ENCODE measurements at regions not wholly inside any gene's neighbourhood (a gene's known extent, or its start where the extent isn't known, plus 50 kb on each side); places are given as distances from the start of the nearest gene placed in this dataset.

- TF ChIP-seq CTCF (IDR thresholded peaks at IDR 0.05 in 2 of 3, conservative IDR thresholded peaks at IDR 0.05 in 1 of 3; ENCODE audit: borderline replicate concordance in 1 of 3, insufficient read depth in 1 of 3, low read depth in 2 of 3, low read length in 2 of 3) (no peak), REST (IDR thresholded peaks at IDR 0.05; ENCODE audit: low read depth) (no peak), MAX (IDR thresholded peaks at IDR 0.05) (no peak), POLR2A (IDR thresholded peaks at IDR 0.05; ENCODE audit: borderline replicate concordance, extremely low read depth, insufficient read depth, insufficient read length) (no peak), CEBPB (IDR thresholded peaks at IDR 0.05; ENCODE audit: low read depth) (no peak), ZNF274 (IDR thresholded peaks at IDR 0.05; ENCODE audit: low read depth, low read length) (no peak), RAD21 (IDR thresholded peaks at IDR 0.05; ENCODE audit: low read depth) (no peak), EZH2phosphoT487 (IDR thresholded peaks at IDR 0.05; ENCODE audit: borderline replicate concordance) (no peak), YY1 (IDR thresholded peaks at IDR 0.05; ENCODE audit: extremely low read depth, insufficient replicate concordance, low read depth, low read length) (no peak)
Observed at GRCh38 chr9:28177925-28178324, 604.6 kb upstream of the C9orf72 start.
